ENCODE measurements at regions not wholly inside any gene's neighbourhood (a gene's known extent, or its start where the extent isn't known, plus 50 kb on each side); places are given as distances from the start of the nearest gene placed in this dataset.

- Histone ChIP-seq H3K36me3 (ENCODE audit: control insufficient read depth in 4 of 4, insufficient read depth in 4 of 4, low read length in 4 of 4) (no peaks in the 10 kb centered on the region), H3K4me3 (no peak overlapping the region), H3K27me3 (ENCODE audit: control insufficient read depth in 3 of 3, insufficient read depth in 3 of 3, low read length in 2 of 3) (no peaks in the 10 kb centered on the region), H3K4me1 (ENCODE audit: control insufficient read depth in 5 of 5, insufficient read depth in 5 of 5, low read length in 5 of 5) (peaks cover 0 to 14% (median 3%) of the 10 kb centered on the region in 5 donors), H3K27ac (ENCODE audit: low read depth in 1 of 2, low read length in 1 of 2) (no peak overlapping the region), H3K9ac (ENCODE audit: insufficient read depth in 1 of 2, low read length in 2 of 2) (no peak overlapping the region), H3K9me3 (ENCODE audit: control insufficient read depth in 4 of 4, insufficient read depth in 3 of 4, low read length in 3 of 4) (peaks cover 0 to 2% (median 0%) of the 10 kb centered on the region in 4 donors)
- no peak for ATAC-seq (ENCODE audit: insufficient read depth, low FRiP score)
- no peak for TF ChIP-seq CTCF (IDR thresholded peaks at IDR 0.05; ENCODE audit: control extremely low read depth, extremely low read depth)
- WGBS, 2 donors, result 93 to 95% methylated on average over 3 of the region's 3 CpGs
- no peak for DNase-seq
Measured at GRCh38 chr11:88410656-88411055, 73.1 kb upstream of the CTSC start.

DNA sequence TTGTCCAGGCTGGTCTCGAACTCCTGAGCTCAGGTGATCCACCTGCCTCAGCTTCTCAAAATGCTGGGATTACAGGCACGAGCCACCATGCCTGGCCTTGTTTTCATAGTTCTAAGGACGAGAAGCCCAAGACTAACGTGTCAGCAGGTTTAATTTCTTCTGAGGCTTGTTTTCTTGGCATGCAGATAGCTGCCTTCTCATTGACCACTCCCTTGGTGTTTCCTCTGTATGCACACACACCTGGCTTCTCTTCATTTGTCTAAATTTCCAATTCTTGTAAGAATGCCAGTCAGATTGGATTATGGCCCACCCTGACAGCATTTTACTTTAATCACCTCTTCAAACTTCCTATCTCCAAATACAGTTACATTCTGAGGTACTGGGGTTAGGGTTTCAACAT, 72.5 kb upstream of the CTSC start:
- Histone ChIP-seq H3K36me3 (ENCODE audit: control insufficient read depth in 4 of 4, insufficient read depth in 4 of 4, low read length in 4 of 4) (no peaks in the 10 kb centered on the region), H3K4me3 (no peak overlapping the region), H3K4me1 (ENCODE audit: control insufficient read depth in 5 of 5, insufficient read depth in 5 of 5, low read length in 5 of 5) (peaks cover 0 to 12% (median 2%) of the 10 kb centered on the region in 5 donors), H3K9me3 (ENCODE audit: control insufficient read depth in 4 of 4, insufficient read depth in 3 of 4, low read length in 3 of 4) (peaks cover 0 to 2% (median 0%) of the 10 kb centered on the region in 4 donors), H3K9ac (ENCODE audit: insufficient read depth in 1 of 2, low read length in 2 of 2) (no peak overlapping the region), H3K27me3 (ENCODE audit: control insufficient read depth in 3 of 3, insufficient read depth in 3 of 3, low read length in 2 of 3) (no peaks in the 10 kb centered on the region), H3K27ac (ENCODE audit: low read depth in 1 of 2, low read length in 1 of 2) (no peak overlapping the region)
- TF ChIP-seq CTCF (IDR thresholded peaks at IDR 0.05; ENCODE audit: control extremely low read depth, extremely low read depth), result no peak
- 81 to 92% methylated on average over 4 of the region's 4 CpGs for whole genome bisulfite sequencing, 2 donors
- DNase-seq (no peak), ATAC-seq (ENCODE audit: insufficient read depth, low FRiP score) (no peak)

- Histone ChIP-seq H3K27ac (ENCODE audit: low read depth in 1 of 2, low read length in 1 of 2) (no peak overlapping the region), H3K4me1 (ENCODE audit: control insufficient read depth in 5 of 5, insufficient read depth in 5 of 5, low read length in 5 of 5) (peaks cover 0 to 11% (median 6%) of the 10 kb centered on the region in 5 donors), H3K27me3 (ENCODE audit: control insufficient read depth in 3 of 3, insufficient read depth in 3 of 3, low read length in 2 of 3) (no peaks in the 10 kb centered on the region), H3K4me3 (no peak overlapping the region), H3K9ac (ENCODE audit: insufficient read depth in 1 of 2, low read length in 2 of 2) (no peak overlapping the region), H3K36me3 (ENCODE audit: control insufficient read depth in 4 of 4, insufficient read depth in 4 of 4, low read length in 4 of 4) (no peaks in the 10 kb centered on the region), H3K9me3 (ENCODE audit: control insufficient read depth in 4 of 4, insufficient read depth in 3 of 4, low read length in 3 of 4) (no peaks in the 10 kb centered on the region)
- ATAC-seq (ENCODE audit: insufficient read depth, low FRiP score) (no peak), DNase-seq (no peak)
- no peak for TF ChIP-seq CTCF (IDR thresholded peaks at IDR 0.05; ENCODE audit: control extremely low read depth, extremely low read depth)
Measured at GRCh38 chr11:88406876-88407275, 69.3 kb upstream of the CTSC start.

GRCh38 chr11:88405853-88406252, 68.3 kb upstream of the CTSC start:
- Histone ChIP-seq H3K9me3 (ENCODE audit: control insufficient read depth in 4 of 4, insufficient read depth in 3 of 4, low read length in 3 of 4) (no peaks in the 10 kb centered on the region), H3K4me1 (ENCODE audit: control insufficient read depth in 5 of 5, insufficient read depth in 5 of 5, low read length in 5 of 5) (peaks cover 0 to 12% (median 6%) of the 10 kb centered on the region in 5 donors), H3K27me3 (ENCODE audit: control insufficient read depth in 3 of 3, insufficient read depth in 3 of 3, low read length in 2 of 3) (no peaks in the 10 kb centered on the region), H3K36me3 (ENCODE audit: control insufficient read depth in 4 of 4, insufficient read depth in 4 of 4, low read length in 4 of 4) (no peaks in the 10 kb centered on the region), H3K4me3 (no peak overlapping the region), H3K27ac (ENCODE audit: low read depth in 1 of 2, low read length in 1 of 2) (no peak overlapping the region), H3K9ac (ENCODE audit: insufficient read depth in 1 of 2, low read length in 2 of 2) (no peak overlapping the region)
- DNase-seq, result no peak
- no peak for TF ChIP-seq CTCF (IDR thresholded peaks at IDR 0.05; ENCODE audit: control extremely low read depth, extremely low read depth)
- 77 to 83% methylated on average over 4 of the region's 4 CpGs for WGBS, 2 donors
- ATAC-seq (ENCODE audit: insufficient read depth, low FRiP score), result no peak
